GM19035 (cell line): ENCODE measurements at regions not wholly inside any gene's neighbourhood (a gene's known extent, or its start where the extent isn't known, plus 50 kb on each side); places are given as distances from the start of the nearest gene placed in this dataset.

ENCODE experiments used
- ATAC-seq: cut with Tn5 transposase; IDR thresholded peaks from one replicate; pipeline ENCODE4 v1.9.1; 2021; ENCODE audit not compliant: unreplicated experiment

DNA sequence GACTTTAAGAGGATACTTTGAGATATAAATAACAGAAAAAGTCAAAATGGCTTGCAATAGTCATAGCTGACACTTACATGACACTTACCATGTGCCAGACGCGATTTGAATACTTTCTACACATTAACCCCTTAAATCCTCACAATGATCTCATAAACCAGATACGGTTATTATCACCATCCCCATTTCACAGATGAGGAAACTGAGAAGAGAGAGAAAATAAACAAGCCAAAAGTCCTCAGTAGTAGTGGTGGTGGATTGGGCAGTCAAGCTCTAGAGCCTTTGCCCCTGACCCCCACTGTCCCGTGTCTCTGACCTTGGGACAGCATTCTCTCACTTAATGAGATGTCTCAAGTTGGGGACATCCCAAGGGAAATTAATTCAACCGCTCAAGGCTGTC is 105.2 kb upstream of the TAF1B start:
- peak; percentile 11 for ATAC-seq

DNA sequence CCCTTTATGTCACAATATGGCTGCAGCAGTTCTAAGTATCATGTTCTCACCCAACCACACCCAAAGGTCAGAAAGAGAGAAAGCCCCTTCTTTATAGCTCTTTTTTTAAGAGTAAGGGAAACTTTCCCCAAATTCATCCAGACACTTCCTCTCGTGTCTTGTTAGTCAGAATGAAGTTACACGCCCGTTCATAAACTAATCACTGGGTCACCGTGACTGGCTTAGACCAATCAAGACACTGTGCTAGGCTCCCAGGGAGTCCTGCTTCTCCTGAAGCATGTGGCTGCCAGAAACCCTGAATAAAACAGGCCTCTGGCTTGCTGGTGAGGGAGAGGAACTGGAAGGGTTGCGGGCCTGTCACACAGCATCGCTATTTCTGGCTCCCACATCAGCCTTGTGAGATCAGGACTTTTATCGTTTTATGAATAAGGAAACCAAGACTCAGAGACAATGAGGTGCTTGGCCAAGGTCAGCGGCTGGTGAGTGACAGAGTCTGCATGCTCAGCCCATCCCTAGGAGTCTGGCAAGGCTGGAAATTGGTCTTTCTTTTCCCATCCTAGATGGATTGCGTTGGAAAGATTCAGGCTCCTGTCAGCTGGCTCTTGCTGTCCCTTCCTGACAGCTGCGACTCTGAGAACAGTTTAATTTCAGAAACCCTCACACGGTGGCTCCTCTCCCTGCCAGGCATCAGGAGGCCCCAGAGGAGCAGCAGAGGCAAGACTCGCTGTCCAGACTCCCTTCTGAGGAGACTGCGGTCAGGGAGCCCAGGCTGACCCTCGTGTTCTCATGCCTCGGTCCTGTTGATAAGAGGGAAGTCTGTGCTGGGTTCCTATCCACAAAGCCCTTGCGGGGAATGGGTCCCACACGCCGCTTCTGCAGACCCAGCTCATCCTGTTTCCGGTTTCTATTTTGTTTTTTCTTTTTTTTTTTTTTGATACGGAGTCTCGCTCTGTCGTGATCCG is 104.5 kb upstream of the TAF1B start:
- ATAC-seq: peak; percentile 58

DNA sequence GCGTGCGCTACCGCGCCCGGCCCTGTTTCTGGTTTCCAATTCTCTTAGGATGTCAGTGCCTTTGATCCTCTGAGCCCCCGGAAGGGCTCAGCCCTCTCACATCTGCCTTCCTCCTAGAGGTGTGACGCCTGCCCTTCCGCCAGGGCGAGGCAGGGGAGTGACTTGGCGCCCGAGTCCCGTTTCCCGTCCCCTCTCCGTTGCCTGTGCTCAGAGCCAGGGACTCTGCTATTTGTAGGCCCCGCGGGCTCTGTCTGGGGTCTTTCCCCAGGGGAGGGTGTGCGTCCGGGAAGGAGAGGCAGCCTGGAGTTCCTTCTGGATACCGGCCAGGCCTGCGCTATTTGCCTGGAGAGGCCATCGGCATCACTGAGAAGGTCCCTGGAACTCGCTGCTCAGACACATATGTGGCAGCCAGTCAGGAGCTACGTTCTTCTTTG is 103.7 kb upstream of the TAF1B start:
- no peak for ATAC-seq

DNA sequence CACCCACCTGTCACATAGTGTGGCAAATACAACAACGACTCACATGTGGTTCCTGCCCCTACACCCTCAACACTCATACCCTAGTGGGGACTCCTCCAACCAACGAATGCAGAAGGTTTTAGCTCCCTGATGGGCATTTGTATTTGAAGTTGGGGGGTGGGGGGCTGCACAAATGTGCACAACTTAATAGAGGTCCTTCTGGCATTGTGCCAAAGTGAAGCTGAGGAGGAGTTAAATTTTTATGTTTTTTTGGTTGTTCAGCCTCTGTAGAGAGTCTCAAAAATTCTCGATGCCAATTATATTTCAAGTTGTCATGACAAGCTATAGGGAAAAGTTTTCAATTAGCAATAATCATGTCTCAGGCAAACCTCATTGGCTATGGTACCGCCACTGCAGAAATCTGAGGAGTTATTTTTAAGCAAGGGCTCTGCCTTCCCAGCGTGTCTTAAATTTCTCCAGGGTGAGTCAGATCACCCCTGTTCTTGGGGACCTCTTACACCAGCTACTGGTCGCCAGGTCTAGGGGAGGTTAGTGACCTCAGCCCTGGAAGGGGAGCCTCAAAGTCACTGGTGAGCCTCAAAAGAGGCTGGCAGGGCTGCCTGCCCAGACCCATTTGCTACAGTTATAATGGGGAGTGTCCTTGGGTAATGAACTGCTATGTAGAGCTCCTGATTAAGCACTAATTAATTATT is 102.7 kb upstream of the TAF1B start:
- ATAC-seq: no peak

DNA sequence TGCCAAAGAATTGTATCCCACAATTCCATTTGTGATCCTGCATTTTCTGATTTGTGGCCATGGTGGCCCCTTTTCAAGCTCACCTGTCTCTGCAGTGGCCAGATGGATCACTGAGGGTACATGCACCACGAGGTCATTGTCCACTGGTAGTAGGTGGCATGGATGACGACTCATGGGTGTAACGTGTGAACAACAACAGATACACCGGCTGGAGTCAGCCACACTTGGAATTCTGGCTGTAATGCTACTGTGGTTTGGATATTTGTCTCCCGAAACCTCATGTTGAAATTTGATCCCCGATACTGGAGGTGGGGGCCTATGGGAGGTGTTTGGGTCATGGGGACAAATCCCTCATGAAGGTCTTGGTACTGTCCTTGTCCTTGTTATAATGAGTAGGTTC is 102.2 kb upstream of the TAF1B start:
- ATAC-seq: no peak

DNA sequence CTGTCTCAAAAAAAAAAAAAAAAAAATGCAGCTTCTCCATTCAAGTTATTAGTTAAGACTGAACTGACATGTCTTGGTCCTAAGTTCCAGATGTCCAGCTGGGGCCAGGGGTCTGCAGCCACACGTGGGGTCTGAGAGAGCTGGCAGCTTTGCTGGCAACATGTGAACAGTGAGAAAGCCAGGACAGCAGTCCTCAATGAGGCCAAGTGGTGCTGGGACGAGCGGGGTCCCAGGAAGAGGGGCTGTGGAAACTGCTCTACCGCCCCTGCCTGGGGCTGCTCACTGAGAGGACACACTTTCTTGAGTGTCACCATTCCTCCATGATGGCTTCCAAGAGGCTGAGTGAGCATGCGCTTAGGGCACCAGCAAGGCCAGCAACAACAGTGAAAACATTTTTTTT is 100.7 kb upstream of the TAF1B start:
- no peak for ATAC-seq

DNA sequence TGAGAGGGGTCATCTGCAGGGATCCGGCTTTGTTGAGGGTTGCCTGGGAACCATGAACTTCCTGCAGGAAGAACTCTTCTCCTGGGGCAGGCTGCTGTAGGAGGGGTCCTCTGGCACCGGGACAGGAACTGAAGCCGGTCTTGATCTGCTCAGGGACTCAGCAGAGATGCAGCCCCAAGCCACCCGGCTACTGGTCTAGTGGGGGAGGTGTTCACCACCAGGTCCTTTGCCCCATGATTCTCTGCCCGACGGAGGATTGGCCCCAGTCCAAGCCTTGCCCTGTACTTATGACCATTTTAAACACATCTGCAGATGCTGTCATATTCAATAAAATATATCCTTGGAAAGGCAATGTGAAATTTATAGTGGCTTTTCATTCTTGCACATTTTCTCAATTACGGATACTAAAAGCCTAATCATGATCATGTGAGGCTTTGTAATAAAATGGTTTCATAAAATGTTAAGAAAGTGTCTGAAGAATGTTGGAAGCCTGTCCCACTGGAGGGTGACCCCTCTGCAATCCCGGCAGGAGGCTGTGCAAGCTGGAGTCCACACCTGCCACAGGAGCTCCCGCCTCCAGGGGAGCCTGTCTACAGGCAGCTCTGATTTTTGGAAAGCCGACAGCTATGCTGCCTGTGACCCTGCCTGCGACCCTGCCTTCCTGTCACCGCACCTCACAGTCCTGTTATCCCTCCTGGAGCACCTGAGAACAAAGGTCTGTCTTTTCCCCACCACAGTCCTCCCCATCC is 98.8 kb upstream of the TAF1B start:
- ATAC-seq: no peak

DNA sequence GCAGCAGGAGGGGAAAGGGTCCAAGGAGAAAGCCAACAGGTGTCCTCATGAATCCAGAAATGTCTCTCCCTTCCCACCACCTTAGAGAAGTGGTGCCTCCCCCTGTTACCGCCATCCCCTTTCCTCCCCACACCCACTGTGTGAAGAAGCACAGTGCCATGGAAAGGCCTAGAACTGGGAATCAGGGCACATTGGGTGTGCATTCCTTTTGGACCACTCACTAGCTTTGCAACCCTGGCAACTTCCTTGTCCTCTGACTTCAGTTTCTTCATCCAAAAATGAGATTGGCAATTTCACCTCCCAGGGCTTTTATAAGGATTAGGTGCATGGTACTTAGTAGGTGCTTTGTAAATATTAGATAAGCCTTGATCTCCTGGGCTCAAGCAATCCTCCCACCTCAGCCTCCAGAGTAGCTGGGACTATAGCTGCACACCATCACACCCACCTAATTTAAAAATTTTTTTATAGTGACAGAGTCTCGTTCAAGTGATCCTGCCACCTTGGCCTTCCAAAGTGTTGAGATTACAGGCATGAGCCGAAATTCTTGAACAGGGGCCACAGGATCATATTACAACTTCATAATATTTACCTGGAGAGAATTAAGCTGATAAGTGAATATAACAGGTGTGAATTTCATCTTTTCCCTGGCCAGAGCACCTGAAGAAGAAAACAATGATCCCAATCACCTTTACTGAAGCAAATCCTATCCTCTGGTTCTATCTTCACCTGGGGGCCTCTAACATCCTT is 97.9 kb upstream of the TAF1B start:
- no peak for ATAC-seq

DNA sequence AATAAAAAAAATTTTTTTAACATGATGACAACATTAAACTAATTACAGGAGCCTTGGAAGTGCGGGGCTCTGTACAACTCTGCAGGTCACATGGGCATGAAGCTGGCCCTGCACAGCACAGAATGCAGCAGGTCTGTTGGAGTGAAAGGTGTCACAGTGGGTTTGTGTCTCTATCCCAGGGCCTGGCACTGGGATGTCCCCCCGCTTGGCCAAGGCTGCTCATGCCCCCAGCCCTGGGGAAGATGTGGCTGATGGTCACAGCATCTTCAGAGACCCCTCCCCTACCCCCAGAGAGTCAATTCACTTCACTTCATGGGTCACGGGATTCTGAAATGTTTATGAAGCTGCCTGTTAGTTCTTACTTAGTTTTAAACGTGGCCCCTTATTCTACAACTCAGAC is 95.9 kb upstream of the TAF1B start:
- no peak for ATAC-seq

DNA sequence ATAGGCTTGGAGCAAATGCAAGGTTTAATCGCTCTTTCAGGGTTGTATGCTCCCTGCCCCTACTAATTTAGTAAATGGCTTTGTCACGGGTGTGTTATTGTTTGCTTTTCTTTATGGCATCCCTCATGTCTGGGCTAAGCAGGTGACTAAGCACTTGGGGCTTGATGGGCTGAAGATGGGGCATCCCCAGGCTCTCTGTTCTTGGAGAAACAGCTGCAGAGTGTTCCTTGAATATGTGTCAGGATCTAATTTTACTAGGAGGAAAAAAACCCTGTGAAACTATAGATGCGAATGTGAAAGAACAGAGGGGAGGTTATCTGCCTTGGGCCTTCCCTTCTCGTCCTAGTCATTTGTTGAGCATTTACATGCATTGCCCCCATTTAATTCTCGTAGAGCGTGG is 94.7 kb upstream of the TAF1B start:
- ATAC-seq: no peak

DNA sequence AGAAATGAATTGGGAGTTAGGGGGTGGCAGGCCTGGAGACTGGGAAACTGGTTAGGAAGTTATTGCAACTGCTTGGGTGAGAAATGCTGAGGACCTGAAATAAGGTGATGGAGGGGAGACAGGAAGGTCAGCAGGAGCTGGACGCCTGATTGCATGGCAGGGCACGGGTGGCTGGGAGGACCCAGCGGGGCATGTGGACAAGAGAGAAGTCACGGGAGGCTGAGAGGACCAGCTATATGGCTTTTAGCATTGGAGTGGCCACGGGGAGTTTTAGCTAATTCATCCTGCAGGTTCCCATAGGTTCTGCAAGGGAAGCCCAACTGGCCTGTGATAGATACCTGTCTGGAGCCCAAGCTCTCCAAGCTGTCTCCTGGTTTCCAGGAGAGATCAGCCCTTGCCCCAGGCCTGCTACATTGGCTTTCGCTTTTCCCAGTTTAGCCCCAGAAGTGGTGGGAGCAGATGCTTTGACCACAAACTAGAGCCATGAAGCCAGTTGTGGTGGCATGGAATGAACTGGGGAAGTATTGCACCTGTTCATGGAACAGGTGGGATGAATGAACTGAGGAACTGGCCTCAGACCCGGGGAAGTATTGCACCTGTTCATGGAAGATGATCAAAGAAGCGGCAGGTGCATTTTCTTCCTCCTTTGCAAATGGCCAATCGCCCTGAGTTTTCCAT is 93.6 kb upstream of the TAF1B start:
- no peak for ATAC-seq

DNA sequence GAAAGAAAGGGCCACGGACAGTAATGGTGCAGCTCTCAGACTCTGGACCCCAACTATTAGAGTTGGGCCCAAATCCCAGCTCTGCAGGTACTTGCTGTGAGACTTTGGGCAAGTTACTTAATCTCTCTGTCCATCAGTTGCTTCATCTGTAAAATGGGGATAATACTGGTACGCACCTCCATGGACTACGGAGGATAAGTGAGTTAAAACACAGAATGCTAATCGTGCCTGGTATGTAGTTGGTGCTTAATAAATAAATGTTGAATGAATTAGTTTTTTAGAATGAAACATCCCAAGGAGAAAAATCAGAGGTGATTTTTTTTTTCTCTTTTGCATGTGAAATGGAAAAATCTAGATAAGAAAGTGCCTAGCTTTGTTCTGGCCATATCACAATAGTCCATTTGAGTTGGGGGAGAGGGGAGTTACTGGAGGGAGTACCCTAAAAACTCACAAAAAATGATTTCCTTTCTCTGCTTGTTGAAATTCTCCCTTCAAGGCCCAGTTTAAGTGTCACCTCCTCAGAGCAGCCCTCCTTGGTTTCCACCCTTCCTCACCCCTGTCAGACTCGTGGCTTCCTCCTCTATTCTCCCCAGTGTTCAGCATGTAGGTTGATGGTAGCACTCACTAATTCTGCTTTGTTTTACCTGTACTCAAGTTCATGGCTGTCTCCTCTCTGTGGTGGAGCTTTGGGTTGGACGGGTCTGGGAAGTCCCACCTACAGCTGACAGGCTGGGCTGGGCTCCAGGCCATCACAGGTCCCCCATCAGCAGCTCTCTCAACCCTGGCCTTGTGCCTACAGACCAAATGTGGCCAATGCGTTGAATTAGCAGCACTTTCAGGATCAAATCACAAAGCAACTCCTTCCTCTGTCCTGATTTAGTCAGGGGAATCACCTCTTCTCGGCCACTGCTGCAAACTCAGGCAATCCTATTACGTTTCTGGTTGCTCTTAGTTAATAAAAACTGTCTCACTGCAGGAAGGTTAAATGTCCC is 92.8 kb upstream of the TAF1B start:
- no peak for ATAC-seq

DNA sequence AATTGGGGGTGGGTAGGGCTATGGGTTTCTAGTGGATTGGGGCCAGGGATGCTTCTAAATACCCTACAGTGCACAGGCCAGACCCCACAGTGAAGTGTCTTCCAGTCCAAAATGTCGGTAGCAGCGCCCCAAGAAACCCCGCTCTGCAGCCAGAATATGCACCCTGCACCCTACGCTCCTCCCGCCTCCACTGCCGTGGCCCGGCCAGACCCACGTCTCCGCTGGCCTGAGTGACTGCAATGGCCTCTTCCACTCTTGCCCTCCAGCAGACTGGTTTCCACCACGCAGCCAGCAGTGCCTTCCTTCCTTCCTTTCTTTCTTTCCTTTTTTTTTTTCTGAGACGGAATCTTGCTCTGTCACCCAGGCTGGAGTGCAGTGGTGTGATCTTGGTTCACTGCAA is 91.4 kb upstream of the TAF1B start:
- no peak for ATAC-seq

DNA sequence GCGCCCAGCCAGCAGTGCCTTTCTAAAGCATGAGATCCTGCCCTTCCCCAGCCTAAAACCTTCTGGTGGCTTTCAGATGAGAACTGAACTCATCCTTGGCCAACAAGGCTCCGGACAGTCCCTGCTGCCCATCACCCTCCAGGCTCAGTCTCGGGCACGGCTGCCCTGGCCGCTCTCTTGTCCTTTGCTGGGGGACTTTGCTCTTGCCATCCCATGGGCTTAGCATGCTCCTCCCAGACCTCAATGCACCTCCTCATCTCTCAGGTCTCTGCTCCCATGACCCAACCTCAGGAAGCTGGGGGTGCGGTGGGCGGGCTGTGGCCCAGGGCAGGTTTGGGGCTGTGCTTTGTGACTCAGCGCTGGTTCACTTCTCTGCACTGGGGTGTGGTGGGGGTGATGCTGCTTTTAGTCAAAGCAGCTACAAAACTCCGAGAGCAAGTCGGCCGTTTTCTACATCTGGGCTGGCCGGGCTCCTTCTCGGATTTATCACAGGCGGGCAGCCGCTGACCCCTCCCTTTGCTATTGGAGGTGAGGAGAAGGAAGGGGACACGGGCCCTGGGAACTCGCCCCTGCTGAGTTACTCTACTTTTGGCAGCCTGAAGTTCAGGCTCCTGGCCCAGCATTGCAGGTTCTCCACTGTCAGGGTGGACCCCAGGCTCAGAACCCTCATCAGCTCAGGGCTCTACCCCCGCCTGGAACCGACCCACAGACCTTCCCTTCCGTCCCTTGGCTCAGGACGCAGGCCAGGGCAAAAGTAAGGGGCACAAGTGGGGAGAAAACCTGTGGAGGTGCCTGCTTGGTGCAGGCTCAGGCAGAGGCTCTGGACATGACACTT is 90.6 kb upstream of the TAF1B start:
- peak; percentile 51 for ATAC-seq

DNA sequence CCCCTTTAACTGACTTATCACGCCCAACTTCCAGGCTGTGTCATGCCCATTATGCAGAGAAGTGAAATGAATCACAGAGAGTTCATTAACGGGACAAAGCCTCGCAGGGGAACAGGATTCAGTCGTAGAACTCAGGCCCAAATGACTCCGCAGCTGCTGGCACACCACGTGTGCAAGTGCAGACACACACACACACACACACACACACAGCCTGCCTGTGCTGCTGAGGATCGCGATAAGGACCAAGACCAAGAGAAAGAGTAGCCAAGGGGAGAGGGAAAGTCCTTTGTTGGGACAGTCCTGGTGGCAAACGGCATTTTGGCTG is 90.0 kb upstream of the TAF1B start:
- peak; percentile 74 for ATAC-seq

DNA sequence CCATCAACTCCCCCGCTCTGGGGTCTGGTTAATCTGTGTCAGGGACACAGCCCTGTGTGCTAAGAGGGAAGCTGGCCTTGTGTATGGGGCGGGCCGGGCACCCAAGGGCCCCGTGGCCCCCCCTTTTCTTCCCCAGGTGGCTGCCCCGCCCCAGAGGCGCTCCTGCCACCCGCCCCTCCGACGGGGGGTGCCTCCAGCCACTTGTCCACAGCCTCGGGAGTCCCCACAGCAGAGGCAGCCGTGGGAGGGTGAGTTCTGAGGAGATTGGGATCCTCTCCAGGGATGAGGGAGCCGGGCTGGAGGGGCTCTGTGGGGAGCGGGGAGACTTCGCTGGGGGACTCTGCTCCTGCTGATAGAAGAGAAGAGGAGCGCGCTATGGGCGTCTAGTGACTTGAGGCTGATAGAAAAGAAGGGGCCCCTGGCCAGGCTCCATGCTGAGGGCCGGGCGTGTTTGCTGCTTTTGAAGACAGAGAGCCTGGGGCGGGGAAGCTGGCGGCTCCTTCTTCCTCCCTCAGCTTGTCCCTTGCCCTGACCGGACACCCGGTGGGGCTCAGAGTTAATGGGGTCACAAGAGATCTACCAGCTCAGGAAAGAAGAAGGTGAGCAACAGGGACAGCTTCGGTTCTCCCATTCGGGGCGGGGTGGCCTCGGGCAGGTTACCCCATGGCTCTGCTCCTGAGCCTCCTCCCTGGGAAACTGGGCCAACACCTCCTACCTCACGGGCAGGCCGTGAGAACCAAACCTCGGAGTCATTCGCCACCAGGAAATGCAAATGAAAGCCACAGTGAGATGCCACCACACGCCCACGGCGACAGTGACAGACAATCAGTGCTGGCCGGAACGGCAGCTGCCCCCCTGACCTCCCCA is 89.4 kb upstream of the TAF1B start:
- no peak for ATAC-seq

DNA sequence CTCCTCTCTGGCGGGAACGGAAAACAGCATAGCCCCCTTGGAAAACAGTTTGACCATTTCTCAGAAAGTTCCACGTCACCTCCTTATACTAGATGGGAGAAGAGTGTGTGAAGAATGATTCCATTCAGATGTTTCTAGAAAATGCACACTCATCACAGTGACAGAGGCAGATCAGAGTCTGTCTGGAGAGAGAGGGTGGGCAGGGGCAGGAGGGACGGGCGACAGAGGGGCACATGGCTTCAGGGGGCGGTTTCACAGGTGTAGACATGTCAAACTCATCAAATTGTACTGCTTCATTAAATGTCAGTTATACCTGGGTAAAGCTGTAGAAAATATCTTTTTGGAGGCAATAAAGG is 88.8 kb upstream of the TAF1B start:
- no peak for ATAC-seq

DNA sequence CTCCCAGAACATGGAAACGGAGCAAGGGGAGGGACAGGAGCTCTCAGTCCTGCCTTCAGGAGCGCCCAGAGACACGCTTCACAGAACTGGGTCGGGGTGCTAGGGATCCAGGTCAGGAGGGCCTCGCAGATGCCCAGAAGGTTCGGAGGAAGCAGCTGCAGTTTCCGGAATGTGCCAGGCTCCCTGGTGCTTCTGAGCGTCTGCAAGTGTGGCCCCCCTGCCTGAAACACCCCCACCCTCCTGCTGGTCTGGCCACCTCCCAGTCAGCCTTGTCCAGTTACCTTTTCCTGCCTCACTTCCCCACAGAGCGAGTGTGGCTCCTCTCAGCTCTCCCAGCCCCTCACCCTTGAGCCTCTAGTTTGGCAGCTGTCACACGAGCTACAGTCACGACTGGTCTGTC is 88.3 kb upstream of the TAF1B start:
- ATAC-seq: no peak
